K562 (cell line): ENCODE measurements at regions not wholly inside any gene's neighbourhood (a gene's known extent, or its start where the extent isn't known, plus 50 kb on each side); places are given as distances from the start of the nearest gene placed in this dataset.

Experiments used
- ATAC-seq: fragments of 200-7000 bp; cut with Tn5 transposase; 3 replicates; pipeline ENCODE4 v1.9.1; 2020; ENCODE audit warnings: moderate library complexity
- BruUV-seq: library from RNA; stranded (reverse); fragments of 400-500 nt; replicated peaks from 2 replicates; lab custom pipeline; 2021; lab: Mats Ljungman, UMichigan
- CTCF ChIA-PET: fragments of 300-600 bp; formaldehyde crosslinking; extraction: SDS; loops from one replicate; lab custom pipeline; 2021; ENCODE audit warnings: low intra/inter-chr PET ratio; lab: Yijun Ruan, JAX
- POLR2A ChIA-PET: fragments of 300-600, 350-650 bp; sonication (Branson Sonifier 250); formaldehyde crosslinking; extraction: SDS; loops from one replicate; lab custom pipeline; 2021; ENCODE audit warnings: antibody characterized with exemption, inconsistent platforms; lab: Yijun Ruan, JAX
- DNase-seq, 4 experiments: peaks; one replicate each; pipeline versions ENCODE4 v3.0.0 to v3.0.0-alpha.2; 2011 to 2018; ENCODE audit warnings: low spot score in 3 of 4, mixed read lengths in 3 of 4; ENCODE audit errors: extremely low read depth in 1 of 4
- FAIRE-seq: peaks from 2 replicates; lab custom pipeline; 2011; peaks lifted over from hg19 to GRCh38; lab: Jason Lieb, UNC
- H2AFZ ChIP-seq: 2 replicates; pipeline ENCODE4 v1.6.0; 2011; ENCODE audit warnings: low read depth, low read length, control low read depth, inconsistent platforms
- H3K27ac ChIP-seq: fragments of 200-600 bp; 3 replicates; pipeline ENCODE4 v1.8.0; 2011; ENCODE audit warnings: low read depth, mild to moderate bottlenecking, control low read depth, inconsistent platforms, low read length, moderate library complexity, mixed read lengths; ENCODE audit errors: extremely low read depth
- H3K27me3 ChIP-seq, 2 experiments: fragments of 300-600 bp in 1 of 2; 2 replicates in 1 of 2; 3 replicates in 1 of 2; pipeline versions ENCODE4 v1.6.0 to v1.8.0; 2011; ENCODE audit warnings: inconsistent platforms in 2 of 2, low read length in 2 of 2, mild to moderate bottlenecking in 1 of 2, mixed read lengths in 1 of 2, moderate library complexity in 1 of 2; ENCODE audit not compliant: control insufficient read depth in 2 of 2, insufficient read depth in 2 of 2
- H3K36me3 ChIP-seq: fragments of 300-600 bp; 3 replicates; pipeline ENCODE4 v1.8.0; 2011; ENCODE audit warnings: mild to moderate bottlenecking, low read length, inconsistent platforms; ENCODE audit not compliant: control insufficient read depth, insufficient read depth
- H3K4me1 ChIP-seq, 2 experiments: fragments of 200-600 bp in 1 of 2; replicated peaks in 1 of 2; 2 replicates in 1 of 2; 3 replicates in 1 of 2; pipeline versions ENCODE4 v1.5.1 to v1.8.0; 2011; ENCODE audit warnings: inconsistent platforms in 2 of 2, low read length in 2 of 2, mild to moderate bottlenecking in 1 of 2, mixed read lengths in 1 of 2, moderate library complexity in 1 of 2; ENCODE audit not compliant: control insufficient read depth in 2 of 2, insufficient read depth in 2 of 2
- H3K4me2 ChIP-seq: 2 replicates; pipeline ENCODE4 v1.6.1; 2011; ENCODE audit warnings: low read length, control low read depth, inconsistent platforms, mixed read lengths; ENCODE audit not compliant: insufficient read depth
- H3K4me3 ChIP-seq: fragments of 200-600 bp; sonication (generic), shearing (Covaris generic); 2 replicates; pipeline ENCODE4 v1.5.1; 2016; ENCODE audit warnings: control low read depth, inconsistent platforms
- H3K79me2 ChIP-seq: fragments of 200-600 bp; 3 replicates; pipeline ENCODE4 v1.8.0; 2011; ENCODE audit warnings: low read length, inconsistent platforms; ENCODE audit not compliant: control insufficient read depth, insufficient read depth
- H3K9ac ChIP-seq, 2 experiments: 2 replicates each; pipeline versions ENCODE4 v1.6.0 to v1.6.1; 2011; ENCODE audit warnings: low read depth in 2 of 2, low read length in 2 of 2, control low read depth in 1 of 2, inconsistent platforms in 1 of 2, mild to moderate bottlenecking in 1 of 2, mixed read lengths in 1 of 2; ENCODE audit not compliant: insufficient read depth in 1 of 2
- H3K9me1 ChIP-seq: one replicate; pipeline ENCODE4 v1.6.0; 2011; ENCODE audit warnings: inconsistent platforms, mild to moderate bottlenecking, low read length, moderate library complexity; ENCODE audit not compliant: control insufficient read depth, insufficient read depth
- H3K9me3 ChIP-seq: replicated peaks from 2 replicates; pipeline ENCODE4 v1.5.1; 2011; ENCODE audit warnings: low read depth, low read length, inconsistent platforms; ENCODE audit not compliant: control insufficient read depth, insufficient read depth
- H4K20me1 ChIP-seq: replicated peaks from 2 replicates; pipeline ENCODE4 v1.6.1; 2011; ENCODE audit warnings: low read length, inconsistent platforms, mixed read lengths; ENCODE audit not compliant: control insufficient read depth, insufficient read depth
- ARNT ChIP-seq, 2 experiments: fragments of 450-650 bp; IDR thresholded peaks; 2 replicates each; pipeline ENCODE4 v1.6.1; 2016; ENCODE audit warnings: mild to moderate bottlenecking in 1 of 2
- CEBPB ChIP-seq: fragments of 450-650 bp; IDR thresholded peaks from 2 replicates; pipeline ENCODE4 v1.6.1; 2016; ENCODE audit warnings: missing genetic modification characterization, missing compliant biosample characterization
- EP400 ChIP-seq: fragments of 450-650 bp; IDR thresholded peaks from 2 replicates; pipeline ENCODE4 v1.6.1; 2017; ENCODE audit warnings: antibody characterized with exemption, mild to moderate bottlenecking, moderate library complexity
- FOSL1 ChIP-seq: fragments of 200-800 bp; sonication (Bioruptor generic); conservative IDR thresholded peaks from 2 replicates; pipeline ENCODE4 v1.6.1; 2016; ENCODE audit warnings: missing genetic modification characterization, missing compliant biosample characterization
- JUND ChIP-seq, 2 experiments: IDR thresholded peaks; 2 replicates in 1 of 2; 3 replicates in 1 of 2; pipeline ENCODE4 v1.6.1; 2011; ENCODE audit warnings: borderline replicate concordance in 2 of 2, low read depth in 2 of 2, low read length in 2 of 2, improper control_type of control experiment in 1 of 2, missing biosample characterization in 1 of 2, missing genetic modification characterization in 1 of 2, missing genetic modification reagents in 1 of 2
- KDM5B ChIP-seq: fragments of 200-600 bp; sonication (generic); IDR thresholded peaks from 2 replicates; pipeline ENCODE4 v1.6.1; 2012; ENCODE audit warnings: low read depth, mild to moderate bottlenecking, moderate library complexity, low read length, control low read depth, inconsistent platforms; ENCODE audit not compliant: insufficient replicate concordance
- MNT ChIP-seq, 2 experiments: fragments of 450-650 bp; conservative IDR thresholded peaks; 2 replicates each; pipeline ENCODE4 v1.6.1; 2017; ENCODE audit warnings: mild to moderate bottlenecking in 2 of 2, moderate library complexity in 2 of 2
- PHF8 ChIP-seq: fragments of 200-600 bp; sonication (generic); IDR thresholded peaks from 2 replicates; pipeline ENCODE4 v1.6.1; 2012; ENCODE audit warnings: mixed run types, mild to moderate bottlenecking, inconsistent platforms, low read length, moderate library complexity, borderline replicate concordance
- POLR2AphosphoS2 ChIP-seq: IDR thresholded peaks from 2 replicates; pipeline ENCODE4 v1.6.1; 2012; ENCODE audit warnings: low read length, improper control_type of control experiment
- STAG1 ChIP-seq: sonication (generic); formaldehyde crosslinking; IDR thresholded peaks from 2 replicates; pipeline ENCODE4 v1.5.0; 2020; ENCODE audit warnings: missing genetic modification reagents, borderline replicate concordance
- SUPT5H ChIP-seq: fragments of 450-650 bp; IDR thresholded peaks from 2 replicates; pipeline ENCODE4 v1.6.1; 2016
- ZNF146 ChIP-seq: IDR thresholded peaks from one replicate; pipeline ENCODE4 v1.6.1; 2018; ENCODE audit warnings: missing compliant biosample characterization; ENCODE audit not compliant: unreplicated experiment
- ZNF778 ChIP-seq: fragments of 450-650 bp; formaldehyde crosslinking; IDR thresholded peaks from 2 replicates; pipeline ENCODE4 v1.4.0; 2020; ENCODE audit warnings: mild to moderate bottlenecking, moderate library complexity
- ZNF780A ChIP-seq: fragments of 250-450 bp; sonication (Bioruptor Pico); IDR thresholded peaks from 2 replicates; pipeline ENCODE4 v1.5.0; 2021; ENCODE audit warnings: mild to moderate bottlenecking
- WGBS: fragments of 100-300 bp; shearing (Covaris generic); methylation state at CpG from one replicate; pipeline ENCODE4 v1.1.6; 2016; ENCODE audit warnings: low coverage, mixed read lengths; ENCODE audit not compliant: insufficient coverage; ENCODE audit errors: missing lambda C conversion rate; 5-methylcytosine and 5-hydroxymethylcytosine counted together
- in situ Hi-C: fragments of 300-500 bp; cut with MboI; formaldehyde crosslinking; loops from 4 replicates; pipeline ENCODE4 v1.15.0; 2018; ENCODE audit warnings: inconsistent platforms, mixed read lengths
- intact Hi-C: fragments of 100-400 bp; cut with micrococcal nuclease; formaldehyde crosslinking; loops from 2 replicates; pipeline ENCODE4 v1.14.2; 2022
- TF ChIP-seq, protein P1 (sequence below): sonication (generic); formaldehyde crosslinking; IDR thresholded peaks from 2 replicates; pipeline ENCODE4 v1.8.1; 2023; ENCODE audit warnings: mild to moderate bottlenecking, missing genetic modification reagents

- TF ChIP-seq, protein P1, sequence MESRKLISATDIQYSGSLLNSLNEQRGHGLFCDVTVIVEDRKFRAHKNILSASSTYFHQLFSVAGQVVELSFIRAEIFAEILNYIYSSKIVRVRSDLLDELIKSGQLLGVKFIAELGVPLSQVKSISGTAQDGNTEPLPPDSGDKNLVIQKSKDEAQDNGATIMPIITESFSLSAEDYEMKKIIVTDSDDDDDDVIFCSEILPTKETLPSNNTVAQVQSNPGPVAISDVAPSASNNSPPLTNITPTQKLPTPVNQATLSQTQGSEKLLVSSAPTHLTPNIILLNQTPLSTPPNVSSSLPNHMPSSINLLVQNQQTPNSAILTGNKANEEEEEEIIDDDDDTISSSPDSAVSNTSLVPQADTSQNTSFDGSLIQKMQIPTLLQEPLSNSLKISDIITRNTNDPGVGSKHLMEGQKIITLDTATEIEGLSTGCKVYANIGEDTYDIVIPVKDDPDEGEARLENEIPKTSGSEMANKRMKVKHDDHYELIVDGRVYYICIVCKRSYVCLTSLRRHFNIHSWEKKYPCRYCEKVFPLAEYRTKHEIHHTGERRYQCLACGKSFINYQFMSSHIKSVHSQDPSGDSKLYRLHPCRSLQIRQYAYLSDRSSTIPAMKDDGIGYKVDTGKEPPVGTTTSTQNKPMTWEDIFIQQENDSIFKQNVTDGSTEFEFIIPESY (CRISPR knock-in tag), result no peak
- TF ChIP-seq ZNF780A (CRISPR knock-in tag) (no peak), KDM5B (no peak)
These were observed 139.0 kb downstream of the DCK start (continued) for GRCh38 chr4:71132486-71132885.

DNA sequence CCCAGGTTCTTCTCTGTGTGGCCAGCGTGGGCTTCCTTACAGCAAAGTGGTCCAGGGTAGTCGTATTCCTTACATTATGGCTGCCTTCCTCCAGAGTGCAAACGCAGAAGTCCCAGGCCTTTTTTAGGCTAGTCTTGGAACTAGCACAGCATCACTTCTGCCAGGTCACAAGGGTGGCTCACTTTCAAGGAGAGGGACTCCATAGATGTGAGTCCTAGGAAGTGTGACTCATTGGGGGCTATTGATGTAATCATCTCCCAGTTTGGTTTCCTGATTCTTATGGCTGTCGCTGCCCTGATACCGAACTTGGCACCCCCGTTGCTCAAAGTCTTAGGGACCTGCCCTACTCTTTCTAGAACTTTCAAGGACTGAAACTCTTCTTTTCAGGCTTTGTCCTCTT is 140.0 kb downstream of the DCK start:
- no peaks in the 10 kb centered on the region for H3K36me3 ChIP-seq
- no peak overlapping the region for H3K27ac ChIP-seq
- DNase-seq, result no peak
- H3K9me1 ChIP-seq, result no peaks in the 10 kb centered on the region
- no peak for FAIRE-seq
- CTCF ChIA-PET, result no interaction called here
- no peak overlapping the region for H2AFZ ChIP-seq
- no peaks in the 10 kb centered on the region for H3K9me3 ChIP-seq
- no peak overlapping the region for H3K4me2 ChIP-seq
- WGBS, result 0% methylated on average over 6 of the region's 6 CpGs
- no peak overlapping the region for H3K4me3 ChIP-seq
- no peak for ATAC-seq
- no peaks in the 10 kb centered on the region for H3K79me2 ChIP-seq
- H3K9ac ChIP-seq, result no peak overlapping the region
- H3K4me1 ChIP-seq, result 0 out of 5 replicates have a peak, but pooled peaks cover 0 to 3% of the 10 kb centered on the region in 2 experiments
- in situ Hi-C loops, result no loop called here
- intact Hi-C loops, result no loop called here
- BruUV-seq, result no TSS peak
- POLR2A ChIA-PET, result interaction anchor here (1.0 kb wide), 1 partner anchor 27 kb away, joined by 6 read pairs; no protein-coding TSS in a partner anchor
- H4K20me1 ChIP-seq, result no peaks in the 10 kb centered on the region
- H3K27me3 ChIP-seq, result no peaks in the 10 kb centered on the region
- no peak for TF ChIP-seq CEBPB
- no peak for TF ChIP-seq EP400
- no peak for TF ChIP-seq ZNF778
- TF ChIP-seq STAG1 (CRISPR knock-in tag), result no peak
- peak; percentile 56 for TF ChIP-seq FOSL1 (tag)
- no peak for TF ChIP-seq MNT (conservative IDR thresholded peaks at IDR 0.05)
- TF ChIP-seq SUPT5H, result no peak
- no peak for TF ChIP-seq ARNT (IDR thresholded peaks at IDR 0.05)
- TF ChIP-seq JUND (IDR thresholded peaks at IDR 0.05; ENCODE audit: borderline replicate concordance, low read depth, low read length), result peak; percentile 15; the same call in 1 of the 2 replicates
- no peak; the same call in 2 of the 3 replicates for TF ChIP-seq JUND (tag; IDR thresholded peaks at IDR 0.05; ENCODE audit: borderline replicate concordance, low read depth, low read length)
- no peak for TF ChIP-seq POLR2AphosphoS2
- TF ChIP-seq ZNF146 (CRISPR knock-in tag), result no peak
- TF ChIP-seq PHF8, result no peak
